ENCODE measurements at regions not wholly inside any gene's neighbourhood (a gene's known extent, or its start where the extent isn't known, plus 50 kb on each side); places are given as distances from the start of the nearest gene placed in this dataset.

DNA sequence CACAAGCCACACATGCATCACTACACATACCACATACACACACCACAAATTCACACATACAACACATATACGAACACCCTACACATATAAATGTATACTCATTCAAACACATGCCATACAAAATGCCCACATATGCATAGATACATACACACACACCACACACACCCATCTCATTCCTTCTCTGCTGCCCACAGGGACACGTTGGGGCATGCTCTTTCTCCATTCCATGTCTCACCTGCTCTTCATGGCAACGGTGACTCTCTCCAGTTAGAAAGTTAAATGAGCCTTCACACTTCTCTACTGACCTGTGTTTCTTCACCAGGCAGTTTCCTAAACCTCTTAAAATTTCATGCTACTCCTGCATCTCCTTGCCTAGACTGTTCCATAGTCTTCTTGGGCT lies 1194.8 kb downstream of the BCL11B start:
- TF ChIP-seq POLR2A (IDR thresholded peaks at IDR 0.05): no peak
- TF ChIP-seq, protein P1, sequence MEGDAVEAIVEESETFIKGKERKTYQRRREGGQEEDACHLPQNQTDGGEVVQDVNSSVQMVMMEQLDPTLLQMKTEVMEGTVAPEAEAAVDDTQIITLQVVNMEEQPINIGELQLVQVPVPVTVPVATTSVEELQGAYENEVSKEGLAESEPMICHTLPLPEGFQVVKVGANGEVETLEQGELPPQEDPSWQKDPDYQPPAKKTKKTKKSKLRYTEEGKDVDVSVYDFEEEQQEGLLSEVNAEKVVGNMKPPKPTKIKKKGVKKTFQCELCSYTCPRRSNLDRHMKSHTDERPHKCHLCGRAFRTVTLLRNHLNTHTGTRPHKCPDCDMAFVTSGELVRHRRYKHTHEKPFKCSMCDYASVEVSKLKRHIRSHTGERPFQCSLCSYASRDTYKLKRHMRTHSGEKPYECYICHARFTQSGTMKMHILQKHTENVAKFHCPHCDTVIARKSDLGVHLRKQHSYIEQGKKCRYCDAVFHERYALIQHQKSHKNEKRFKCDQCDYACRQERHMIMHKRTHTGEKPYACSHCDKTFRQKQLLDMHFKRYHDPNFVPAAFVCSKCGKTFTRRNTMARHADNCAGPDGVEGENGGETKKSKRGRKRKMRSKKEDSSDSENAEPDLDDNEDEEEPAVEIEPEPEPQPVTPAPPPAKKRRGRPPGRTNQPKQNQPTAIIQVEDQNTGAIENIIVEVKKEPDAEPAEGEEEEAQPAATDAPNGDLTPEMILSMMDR (IDR thresholded peaks at IDR 0.05): no peak
